Tibial nerve (tissue), 4 donors: ENCODE measurements at regions not wholly inside any gene's neighbourhood (a gene's known extent, or its start where the extent isn't known, plus 50 kb on each side); places are given as distances from the start of the nearest gene placed in this dataset.
"Not testable (repeated sequence)": the region's sequence is repeated elsewhere in the genome, so short reads cannot be mapped to it uniquely, and the experiment has no call there.

ENCODE experiments used
- DNase-seq, 2 donors: peaks; one replicate each; pipeline ENCODE4 v3.0.0-alpha.2; 2019; ENCODE audit warnings: low spot score in 2 of 2
- H3K27ac ChIP-seq, 4 donors: fragments of 200-600 bp; sonication (generic) in 3 of 4; one replicate each; pipeline ENCODE4 v1.5.1; 2017 to 2019; ENCODE audit warnings: mild to moderate bottlenecking in 1 of 4
- H3K27me3 ChIP-seq, 2 donors: fragments of 200-600 bp; sonication (generic) in 1 of 2; one replicate each; pipeline versions ENCODE4 v1.5.1 to v1.6.0; 2017 to 2019
- H3K36me3 ChIP-seq, 3 donors: fragments of 200-600 bp; sonication (generic); one replicate each; pipeline ENCODE4 v1.5.1; 2018 to 2019
- H3K4me1 ChIP-seq, 4 donors: fragments of 200-600 bp; sonication (generic) in 3 of 4; one replicate each; pipeline ENCODE4 v1.5.1; 2017 to 2019
- H3K4me3 ChIP-seq, 4 donors: fragments of 200-600 bp; sonication (generic) in 3 of 4; one replicate each; pipeline ENCODE4 v1.5.1; 2017 to 2019; ENCODE audit warnings: mild to moderate bottlenecking in 1 of 4, moderate library complexity in 1 of 4
- H3K9me3 ChIP-seq, 4 donors: fragments of 200-600 bp; sonication (generic) in 3 of 4; one replicate each; pipeline ENCODE4 v1.5.1; 2017 to 2019
- EP300 ChIP-seq, 2 donors: sonication (generic); formaldehyde crosslinking; IDR thresholded peaks; one replicate each; pipeline ENCODE4 v1.6.1; 2017; ENCODE audit warnings: antibody characterized with exemption in 2 of 2, mild to moderate bottlenecking in 1 of 2
- POLR2A ChIP-seq, 2 donors: fragments of 450-650 bp; IDR thresholded peaks; one replicate each; pipeline ENCODE4 v1.6.1; 2017; ENCODE audit warnings: antibody characterized with exemption in 2 of 2, mild to moderate bottlenecking in 2 of 2, moderate library complexity in 2 of 2
- WGBS, 2 donors: methylation state at CpG; one replicate each; pipeline ENCODE4 v1.1.5; 2018; 5-methylcytosine and 5-hydroxymethylcytosine counted together
- TF ChIP-seq, protein P1 (sequence below), 5 experiments: fragments of 200-600 bp in 3 of 5; fragments of 450-650 bp in 2 of 5; sonication (generic) in 3 of 5; IDR thresholded peaks; one replicate each; pipeline ENCODE4 v1.5.1; 2016 to 2019; ENCODE audit warnings: antibody characterized with exemption in 5 of 5, mild to moderate bottlenecking in 3 of 5, moderate library complexity in 2 of 5

DNA sequence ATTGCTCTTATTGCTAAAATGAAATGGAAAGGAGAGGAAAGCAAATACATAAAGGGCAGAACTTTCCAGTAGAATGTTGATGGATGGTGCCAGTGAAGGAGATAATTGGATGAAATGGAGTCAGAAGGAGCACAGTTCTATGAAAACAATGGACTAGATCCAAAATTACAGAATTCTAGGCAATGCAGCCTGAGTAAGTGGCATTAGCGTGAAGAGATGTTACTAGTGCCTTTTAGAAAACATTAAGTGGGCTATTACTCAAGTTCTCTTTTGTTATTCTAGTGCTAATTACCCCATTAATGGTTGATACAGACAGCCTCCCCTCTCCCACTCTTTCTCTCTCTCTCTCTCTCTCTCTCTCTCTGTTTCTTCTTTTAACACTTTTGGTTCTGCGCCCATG lies 209.5 kb upstream of the RGS17 start:
- Histone ChIP-seq H3K4me3 (no peak overlapping the region), H3K27me3 (no peaks in the 10 kb centered on the region), H3K9me3 (no peaks in the 10 kb centered on the region), H3K36me3 (no peaks in the 10 kb centered on the region), H3K4me1 (no peaks in the 10 kb centered on the region), H3K27ac (no peak overlapping the region)
- WGBS, 2 donors = 64% methylated on average over 2 of the region's 2 CpGs
- TF ChIP-seq POLR2A (IDR thresholded peaks at IDR 0.05) (no peak), EP300 (IDR thresholded peaks at IDR 0.05) (no peak)
- TF ChIP-seq, protein P1, sequence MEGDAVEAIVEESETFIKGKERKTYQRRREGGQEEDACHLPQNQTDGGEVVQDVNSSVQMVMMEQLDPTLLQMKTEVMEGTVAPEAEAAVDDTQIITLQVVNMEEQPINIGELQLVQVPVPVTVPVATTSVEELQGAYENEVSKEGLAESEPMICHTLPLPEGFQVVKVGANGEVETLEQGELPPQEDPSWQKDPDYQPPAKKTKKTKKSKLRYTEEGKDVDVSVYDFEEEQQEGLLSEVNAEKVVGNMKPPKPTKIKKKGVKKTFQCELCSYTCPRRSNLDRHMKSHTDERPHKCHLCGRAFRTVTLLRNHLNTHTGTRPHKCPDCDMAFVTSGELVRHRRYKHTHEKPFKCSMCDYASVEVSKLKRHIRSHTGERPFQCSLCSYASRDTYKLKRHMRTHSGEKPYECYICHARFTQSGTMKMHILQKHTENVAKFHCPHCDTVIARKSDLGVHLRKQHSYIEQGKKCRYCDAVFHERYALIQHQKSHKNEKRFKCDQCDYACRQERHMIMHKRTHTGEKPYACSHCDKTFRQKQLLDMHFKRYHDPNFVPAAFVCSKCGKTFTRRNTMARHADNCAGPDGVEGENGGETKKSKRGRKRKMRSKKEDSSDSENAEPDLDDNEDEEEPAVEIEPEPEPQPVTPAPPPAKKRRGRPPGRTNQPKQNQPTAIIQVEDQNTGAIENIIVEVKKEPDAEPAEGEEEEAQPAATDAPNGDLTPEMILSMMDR (IDR thresholded peaks at IDR 0.05) = no peak
- DNase-seq = no peak

GRCh38 chr6:153334121-153334520 lies 203.0 kb upstream of the RGS17 start:
- Histone ChIP-seq H3K4me3 (no peak overlapping the region), H3K27me3 (no peaks in the 10 kb centered on the region), H3K27ac (no peak overlapping the region), H3K36me3 (no peaks in the 10 kb centered on the region), H3K4me1 (no peaks in the 10 kb centered on the region), H3K9me3 (no peaks in the 10 kb centered on the region)
- no peak for DNase-seq
- TF ChIP-seq, protein P1 (IDR thresholded peaks at IDR 0.05) = no peak
- TF ChIP-seq POLR2A (IDR thresholded peaks at IDR 0.05) = no peak
- TF ChIP-seq EP300 (IDR thresholded peaks at IDR 0.05) = no peak

GRCh38 chr6:153331221-153331620 lies 200.1 kb upstream of the RGS17 start:
- not testable (repeated sequence) for H3K9me3 ChIP-seq, DNase-seq, H3K27ac ChIP-seq, H3K4me1 ChIP-seq, H3K27me3 ChIP-seq, H3K36me3 ChIP-seq, H3K4me3 ChIP-seq

DNA sequence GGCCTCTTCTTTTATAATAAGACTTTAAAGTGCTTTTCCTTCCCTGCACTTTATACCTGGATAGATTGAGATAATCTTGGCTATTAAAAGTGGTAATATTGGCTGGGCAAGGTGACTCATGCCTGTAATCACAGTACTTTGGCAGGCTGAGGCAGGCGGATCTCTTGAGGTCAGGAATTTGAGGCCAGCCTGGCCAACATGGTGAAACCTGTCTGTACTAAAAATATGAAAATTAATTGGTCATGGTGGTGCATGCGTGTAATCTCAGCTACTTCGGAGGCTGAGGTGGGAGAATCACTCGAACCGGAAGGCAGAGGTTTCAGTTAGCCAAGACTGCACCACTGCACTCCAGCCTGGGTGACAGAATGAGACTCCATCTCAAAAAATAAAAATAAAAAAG lies 197.1 kb upstream of the RGS17 start:
- Histone ChIP-seq H3K4me3 (no peak overlapping the region), H3K27me3 (no peaks in the 10 kb centered on the region), H3K36me3 (no peaks in the 10 kb centered on the region), H3K27ac (no peak overlapping the region), H3K4me1 (no peaks in the 10 kb centered on the region), H3K9me3 (no peaks in the 10 kb centered on the region)
- no peak for DNase-seq
- WGBS, 2 donors = 91 to 100% methylated on average over 5 of the region's 5 CpGs
- TF ChIP-seq, protein P1 (IDR thresholded peaks at IDR 0.05) = no peak
- TF ChIP-seq EP300 (IDR thresholded peaks at IDR 0.05) (no peak), POLR2A (IDR thresholded peaks at IDR 0.05) (no peak)

- no peaks in the 10 kb centered on the region for H3K27me3 ChIP-seq
- H3K4me1 ChIP-seq = no peaks in the 10 kb centered on the region
- WGBS, 2 donors = 32 to 51% methylated on average over 1 of the region's 1 CpG
- no peaks in the 10 kb centered on the region for H3K36me3 ChIP-seq
- no peak overlapping the region for H3K4me3 ChIP-seq
- no peak for DNase-seq
- no peaks in the 10 kb centered on the region for H3K9me3 ChIP-seq
- no peak overlapping the region for H3K27ac ChIP-seq
- no peak for TF ChIP-seq POLR2A (IDR thresholded peaks at IDR 0.05)
- TF ChIP-seq EP300 (IDR thresholded peaks at IDR 0.05) = no peak
- TF ChIP-seq, protein P1 (IDR thresholded peaks at IDR 0.05) = no peak
These were observed 194.6 kb upstream of the RGS17 start for GRCh38 chr6:153325661-153326060.

DNA sequence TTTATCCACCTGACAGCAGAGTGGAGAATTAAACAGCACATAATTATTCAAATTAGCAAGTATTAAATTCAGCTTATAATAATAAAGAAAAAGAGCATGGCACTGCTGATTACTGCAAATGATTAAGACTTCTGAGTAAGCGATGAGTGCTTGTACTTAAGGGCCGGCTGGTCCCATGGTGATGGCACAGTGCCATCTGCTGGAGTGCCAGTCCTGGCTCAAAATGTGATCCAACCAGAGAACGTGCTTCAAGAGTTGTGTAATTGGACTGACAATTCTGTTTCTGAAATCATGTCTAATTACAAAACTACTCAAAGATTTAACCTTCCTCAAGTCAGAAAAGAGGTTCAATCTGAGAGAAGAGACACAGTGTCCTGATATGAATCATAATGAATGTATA lies 181.6 kb upstream of the RGS17 start:
- Histone ChIP-seq H3K36me3 (no peaks in the 10 kb centered on the region), H3K4me3 (no peak overlapping the region), H3K4me1 (no peaks in the 10 kb centered on the region), H3K27ac (no peak overlapping the region), H3K9me3 (no peaks in the 10 kb centered on the region), H3K27me3 (no peaks in the 10 kb centered on the region)
- WGBS, 2 donors = 16 to 19% methylated on average over 3 of the region's 3 CpGs
- TF ChIP-seq POLR2A (IDR thresholded peaks at IDR 0.05) (no peak), EP300 (IDR thresholded peaks at IDR 0.05) (no peak)
- TF ChIP-seq, protein P1 (IDR thresholded peaks at IDR 0.05) = no peak
- DNase-seq = no peak
